ENCODE measurements at regions not wholly inside any gene's neighbourhood (a gene's known extent, or its start where the extent isn't known, plus 50 kb on each side); places are given as distances from the start of the nearest gene placed in this dataset.

DNA sequence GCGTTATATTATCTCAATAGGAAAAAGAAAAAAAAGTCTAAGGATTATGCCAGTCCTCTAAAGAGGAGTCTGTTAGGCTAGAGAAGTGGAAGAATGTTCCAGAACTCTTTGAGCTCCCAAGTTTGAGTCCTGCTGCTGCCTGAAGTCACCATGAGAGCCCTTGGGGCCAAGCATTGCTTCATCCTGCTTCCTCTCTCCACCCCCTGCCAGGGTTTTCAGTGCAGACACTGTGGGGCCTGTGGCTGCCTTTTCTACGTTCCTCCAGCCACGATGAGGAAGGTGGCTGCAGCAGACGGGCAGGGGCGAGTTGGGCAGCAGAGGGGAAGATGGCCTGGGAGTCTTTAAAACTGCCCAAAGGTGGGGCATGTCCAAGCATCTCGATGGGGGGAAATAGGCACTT lies 214.4 kb upstream of the KCNG1 start:
- ATAC-seq (ENCODE audit: low read depth): no peak
- POLR2A ChIA-PET: no interaction called here
- no peak overlapping the region for H3K27ac Mint-ChIP-seq

GRCh38 chr20:51236421-51236820 lies 213.5 kb upstream of the KCNG1 start:
- H3K4me1 ChIP-seq (ENCODE audit: control insufficient read depth in 2 of 2, insufficient read depth in 2 of 2, low read length in 2 of 2): no peaks in the 10 kb centered on the region
- ChIA-PET CTCF (no interaction called here), POLR2A (no interaction called here)
- no peaks in the 10 kb centered on the region for H4K20me1 ChIP-seq (ENCODE audit: control insufficient read depth, insufficient read depth, low read length, poor library complexity, severe bottlenecking)
- no peak overlapping the region for H3K4me2 ChIP-seq (replicated peaks; ENCODE audit: low read depth, low read length, poor library complexity, severe bottlenecking)
- no peak overlapping the region for H3K4me3 ChIP-seq (ENCODE audit: control extremely low read depth in 1 of 5, extremely low read depth in 1 of 5, insufficient read depth in 1 of 5, low read depth in 2 of 5, low read length in 4 of 5)
- no peak overlapping the region for H3K9ac ChIP-seq (ENCODE audit: low read length)
- ATAC-seq (ENCODE audit: low read depth) (no peak), DNase-seq (no peak)
- H2AFZ ChIP-seq (ENCODE audit: insufficient read depth, low read depth, low read length, poor library complexity, severe bottlenecking): no peak overlapping the region
- intact Hi-C loops (cut with micrococcal nuclease): no loop called here
- TF ChIP-seq CTCF (IDR thresholded peaks at IDR 0.05): no peak
- no peak for TF ChIP-seq EZH2 (IDR thresholded peaks at IDR 0.05; ENCODE audit: borderline replicate concordance, insufficient read depth, low read depth, low read length, poor library complexity, severe bottlenecking)
- no CpG with 5 or more reads among the region's 2 CpGs for WGBS (ENCODE audit: insufficient coverage)
- no peaks in the 10 kb centered on the region for H3K36me3 ChIP-seq (replicated peaks in 1 of 2; ENCODE audit: control extremely low read depth in 1 of 2, control insufficient read depth in 1 of 2, extremely low read depth in 1 of 2, insufficient read depth in 2 of 2, low read length in 1 of 2)
- no peaks in the 10 kb centered on the region for H3K79me2 ChIP-seq (ENCODE audit: control insufficient read depth, insufficient read depth, low read length)
- Mint-ChIP-seq H3K4me1 (no peaks in the 10 kb centered on the region), H3K27me3 (peaks cover 34% of the 10 kb centered on the region), H3K27ac (no peak overlapping the region), H3K4me3 (no peak overlapping the region), H3K9me3 (ENCODE audit: insufficient read depth) (no peaks in the 10 kb centered on the region)
- H3K9me3 ChIP-seq (ENCODE audit: control extremely low read depth in 1 of 3, control insufficient read depth in 2 of 3, insufficient read depth in 1 of 3, low read length in 2 of 3): no peaks in the 10 kb centered on the region
- peaks cover 0 to 2% (median 0%) of the 10 kb centered on the region in 4 experiments for H3K27me3 ChIP-seq (replicated peaks in 1 of 4; ENCODE audit: control extremely low read depth in 1 of 4, control insufficient read depth in 3 of 4, insufficient read depth in 4 of 4, low read length in 3 of 4)
- H3K27ac ChIP-seq (ENCODE audit: low read length in 2 of 2): no peak overlapping the region

More for the DNA sequence above, 214.4 kb upstream of the KCNG1 start:
- Mint-ChIP-seq H3K9me3 (ENCODE audit: insufficient read depth) (peaks cover 4% of the 10 kb centered on the region), H3K4me3 (no peak overlapping the region), H3K4me1 (no peaks in the 10 kb centered on the region), H3K27me3 (peaks cover 38% of the 10 kb centered on the region)
- CTCF ChIA-PET: no interaction called here
- Histone ChIP-seq H3K4me3 (ENCODE audit: control extremely low read depth in 1 of 5, extremely low read depth in 1 of 5, insufficient read depth in 1 of 5, low read depth in 2 of 5, low read length in 4 of 5) (no peak overlapping the region), H4K20me1 (ENCODE audit: control insufficient read depth, insufficient read depth, low read length, poor library complexity, severe bottlenecking) (no peaks in the 10 kb centered on the region), H3K27ac (ENCODE audit: low read length in 2 of 2) (no peak overlapping the region), H3K36me3 (replicated peaks in 1 of 2; ENCODE audit: control extremely low read depth in 1 of 2, control insufficient read depth in 1 of 2, extremely low read depth in 1 of 2, insufficient read depth in 2 of 2, low read length in 1 of 2) (no peaks in the 10 kb centered on the region), H3K4me2 (replicated peaks; ENCODE audit: low read depth, low read length, poor library complexity, severe bottlenecking) (no peak overlapping the region), H3K9me3 (ENCODE audit: control extremely low read depth in 1 of 3, control insufficient read depth in 2 of 3, insufficient read depth in 1 of 3, low read length in 2 of 3) (peaks cover 0 to 6% (median 3%) of the 10 kb centered on the region in 3 donors), H3K79me2 (ENCODE audit: control insufficient read depth, insufficient read depth, low read length) (no peaks in the 10 kb centered on the region), H3K9ac (ENCODE audit: low read length) (no peak overlapping the region), H3K27me3 (replicated peaks in 1 of 4; ENCODE audit: control extremely low read depth in 1 of 4, control insufficient read depth in 3 of 4, insufficient read depth in 4 of 4, low read length in 3 of 4) (peaks cover 0 to 2% (median 0%) of the 10 kb centered on the region in 4 experiments), H2AFZ (ENCODE audit: insufficient read depth, low read depth, low read length, poor library complexity, severe bottlenecking) (no peak overlapping the region), H3K4me1 (ENCODE audit: control insufficient read depth in 2 of 2, insufficient read depth in 2 of 2, low read length in 2 of 2) (no peaks in the 10 kb centered on the region)
- TF ChIP-seq EZH2 (IDR thresholded peaks at IDR 0.05; ENCODE audit: borderline replicate concordance, insufficient read depth, low read depth, low read length, poor library complexity, severe bottlenecking) (no peak), CTCF (IDR thresholded peaks at IDR 0.05) (no peak)
- DNase-seq: no peak
- 60% methylated on average over 6 of the region's 6 CpGs for WGBS (ENCODE audit: insufficient coverage)
- intact Hi-C loops (cut with micrococcal nuclease): no loop called here
